Panc1 (cell line): ENCODE measurements at regions not wholly inside any gene's neighbourhood (a gene's known extent, or its start where the extent isn't known, plus 50 kb on each side); places are given as distances from the start of the nearest gene placed in this dataset.

Experiments
- ATAC-seq: fragments of 200-7000 bp; cut with Tn5 transposase; 2 replicates; pipeline ENCODE4 v1.9.1; 2020; ENCODE audit warnings: mild to moderate bottlenecking, moderate library complexity
- BruUV-seq: library from RNA; stranded (reverse); fragments of 400-500 nt; replicated peaks from 2 replicates; lab custom pipeline; 2021; lab: Mats Ljungman, UMichigan
- CTCF ChIA-PET: fragments of 300-600 bp; sonication (Branson Sonifier 250); formaldehyde crosslinking; loops from one replicate; lab custom pipeline; 2022; ENCODE audit warnings: antibody characterized with exemption; lab: Charles Lee
- POLR2A ChIA-PET: fragments of 300-600 bp; sonication (Branson Sonifier 250); formaldehyde crosslinking; loops from one replicate; lab custom pipeline; 2022; ENCODE audit warnings: antibody characterized with exemption; lab: Charles Lee
- DNase-seq: peaks from one replicate; pipeline ENCODE4 v3.0.0-alpha.2; 2010; ENCODE audit warnings: low read depth, low spot score
- H3K27ac ChIP-seq: 2 replicates; pipeline ENCODE4 v1.5.1; 2011; ENCODE audit warnings: mild to moderate bottlenecking, low read length, inconsistent platforms
- H3K27me3 ChIP-seq: fragments of 200-500 bp; sonication (Bioruptor generic); 2 replicates; pipeline ENCODE4 v1.6.0; 2014; ENCODE audit warnings: low read length, inconsistent platforms; ENCODE audit not compliant: control insufficient read depth, insufficient read depth
- H3K36me3 ChIP-seq: fragments of 200-500 bp; sonication (Bioruptor generic); 2 replicates; pipeline ENCODE4 v1.5.1; 2014; ENCODE audit warnings: inconsistent platforms, mild to moderate bottlenecking, low read length, moderate library complexity; ENCODE audit not compliant: control insufficient read depth, insufficient read depth
- H3K4me1 ChIP-seq: 2 replicates; pipeline ENCODE4 v1.5.1; 2011; ENCODE audit warnings: inconsistent platforms, mild to moderate bottlenecking, low read length, moderate library complexity; ENCODE audit not compliant: control insufficient read depth, insufficient read depth
- H3K4me3 ChIP-seq, 2 experiments: 2 replicates each; pipeline ENCODE4 v1.5.1; 2011 to 2012; ENCODE audit warnings: low read depth in 2 of 2, low read length in 2 of 2, mild to moderate bottlenecking in 2 of 2, inconsistent platforms in 1 of 2, moderate library complexity in 1 of 2
- H3K9me3 ChIP-seq: fragments of 200-500 bp; sonication (Bioruptor generic); 2 replicates; pipeline ENCODE4 v1.5.1; 2014; ENCODE audit warnings: low read depth, mild to moderate bottlenecking, inconsistent platforms, low read length, moderate library complexity; ENCODE audit not compliant: control insufficient read depth, insufficient read depth
- CTCF ChIP-seq: fragments of 450-650 bp; IDR thresholded peaks from 2 replicates; pipeline ENCODE4 v1.5.1; 2017; ENCODE audit warnings: mild to moderate bottlenecking
- POLR2AphosphoS5 ChIP-seq: IDR thresholded peaks from 2 replicates; pipeline ENCODE4 v1.6.1; 2012; ENCODE audit warnings: mild to moderate bottlenecking, low read depth, low read length, moderate library complexity
- REST ChIP-seq, 2 experiments: IDR thresholded peaks; 2 replicates each; pipeline ENCODE4 v1.6.1; 2011 to 2012; ENCODE audit warnings: low read depth in 2 of 2, control low read depth in 1 of 2, low read length in 1 of 2, mild to moderate bottlenecking in 1 of 2, moderate library complexity in 1 of 2; ENCODE audit not compliant: insufficient read depth in 1 of 2
- SIN3A ChIP-seq: IDR thresholded peaks from 2 replicates; pipeline ENCODE4 v1.6.1; 2012; ENCODE audit warnings: low read depth, mild to moderate bottlenecking, low read length, moderate library complexity, borderline replicate concordance; ENCODE audit not compliant: insufficient read depth
- TCF7L2 ChIP-seq: IDR thresholded peaks from 2 replicates; pipeline ENCODE4 v1.6.1; 2011; ENCODE audit warnings: mild to moderate bottlenecking, low read depth, low read length, inconsistent platforms
- in situ Hi-C: cut with HindIII; loops from 2 replicates; pipeline ENCODE4 v1.10.0; 2016; ENCODE audit warnings: low sequenced_read_pairs, low pct_unique_long_range_greater_than_20kb
- intact Hi-C: fragments of 100-400 bp; cut with micrococcal nuclease; formaldehyde crosslinking; loops from one replicate; pipeline ENCODE4 v1.10.0; 2022; ENCODE audit not compliant: unreplicated experiment

GRCh38 chr5:142396436-142397038, 71.7 kb upstream of the SPRY4 start:
- BruUV-seq, result no TSS peak
- in situ Hi-C loops, result no loop called here
- Histone ChIP-seq H3K4me1 (no peaks in the 10 kb centered on the region), H3K9me3 (peaks cover 18% of the 10 kb centered on the region; the same call in 1 of the 2 replicates), H3K36me3 (no peaks in the 10 kb centered on the region), H3K4me3 (no peak overlapping the region), H3K27ac (no peak overlapping the region), H3K27me3 (no peaks in the 10 kb centered on the region)
- no peak for ATAC-seq
- intact Hi-C loops, result no loop called here
- ChIA-PET POLR2A (no interaction called here), CTCF (no interaction called here)
- TF ChIP-seq REST (IDR thresholded peaks at IDR 0.05; ENCODE audit: insufficient read depth in 1 of 2, low read depth in 2 of 2, low read length in 1 of 2), result no peak
- no peak for TF ChIP-seq POLR2AphosphoS5
- no peak for TF ChIP-seq TCF7L2
- TF ChIP-seq SIN3A, result no peak
- no peak for TF ChIP-seq CTCF
- no peak for DNase-seq

- intact Hi-C loops, result no loop called here
- TF ChIP-seq REST (IDR thresholded peaks at IDR 0.05; ENCODE audit: insufficient read depth in 1 of 2, low read depth in 2 of 2, low read length in 1 of 2) (no peak), POLR2AphosphoS5 (no peak), TCF7L2 (no peak), CTCF (no peak), SIN3A (no peak)
- Histone ChIP-seq H3K9me3 (peaks cover 18% of the 10 kb centered on the region; the same call in 1 of the 2 replicates), H3K27ac (no peak overlapping the region), H3K36me3 (no peaks in the 10 kb centered on the region), H3K4me1 (peaks cover 3% of the 10 kb centered on the region; the same call in 1 of the 2 replicates), H3K27me3 (no peaks in the 10 kb centered on the region), H3K4me3 (no peak overlapping the region)
- DNase-seq, result no peak
- ChIA-PET CTCF (no interaction called here), POLR2A (no interaction called here)
- in situ Hi-C loops, result no loop called here
- no TSS peak for BruUV-seq
- ATAC-seq, result no peak
These were observed 70.5 kb upstream of the SPRY4 start for GRCh38 chr5:142395334-142395733.
